MV-4-11 (cell line): ENCODE measurements at regions not wholly inside any gene's neighbourhood (a gene's known extent, or its start where the extent isn't known, plus 50 kb on each side); places are given as distances from the start of the nearest gene placed in this dataset.

ENCODE experiments used
- DNase-seq: peaks from one replicate; lab custom pipeline; 2025; lab: John Stamatoyannopoulos, UW

- DNase-seq = no peak
Observed at GRCh38 chr22:47927648-47928210, 1165.3 kb downstream of the TBC1D22A start.

- DNase-seq = no peak
Observed at GRCh38 chr22:47923011-47923427, 1160.6 kb downstream of the TBC1D22A start.

GRCh38 chr22:47921906-47922305 lies 1159.5 kb downstream of the TBC1D22A start:
- no peak for DNase-seq

GRCh38 chr22:47920380-47920959 lies 1158.0 kb downstream of the TBC1D22A start:
- DNase-seq = no peak

- DNase-seq = no peak
Observed at GRCh38 chr22:47919893-47920292, 1157.4 kb downstream of the TBC1D22A start.

GRCh38 chr22:47919001-47919441 lies 1156.6 kb downstream of the TBC1D22A start:
- no peak for DNase-seq

GRCh38 chr22:47918276-47918921 lies 1155.9 kb downstream of the TBC1D22A start:
- no peak for DNase-seq

- DNase-seq = no peak
Observed at GRCh38 chr22:47914481-47915097, 1152.1 kb downstream of the TBC1D22A start.

GRCh38 chr22:47902646-47903180 lies 1140.3 kb downstream of the TBC1D22A start:
- no peak for DNase-seq

GRCh38 chr22:47901911-47902310 lies 1139.5 kb downstream of the TBC1D22A start:
- DNase-seq = no peak

- no peak for DNase-seq
Observed at GRCh38 chr22:47899894-47900293, 1137.4 kb downstream of the TBC1D22A start.

- no peak for DNase-seq
Observed at GRCh38 chr22:47898946-47899345, 1136.5 kb downstream of the TBC1D22A start.

- no peak for DNase-seq
Observed at GRCh38 chr22:47891609-47892008, 1129.2 kb downstream of the TBC1D22A start.

GRCh38 chr22:47888817-47889216 lies 1126.4 kb downstream of the TBC1D22A start:
- DNase-seq = no peak

- no peak for DNase-seq
Observed at GRCh38 chr22:47884775-47885174, 1122.3 kb downstream of the TBC1D22A start.

- no peak for DNase-seq
Observed at GRCh38 chr22:47884200-47884599, 1121.8 kb downstream of the TBC1D22A start.

- DNase-seq = no peak
Observed at GRCh38 chr22:47883757-47884156, 1121.3 kb downstream of the TBC1D22A start.

GRCh38 chr22:47879346-47879745 lies 1116.9 kb downstream of the TBC1D22A start:
- DNase-seq = no peak

GRCh38 chr22:47878460-47878859 lies 1116.0 kb downstream of the TBC1D22A start:
- DNase-seq = no peak

- no peak for DNase-seq
Observed at GRCh38 chr22:47872761-47873535, 1110.5 kb downstream of the TBC1D22A start.

GRCh38 chr22:47865626-47866025 lies 1103.2 kb downstream of the TBC1D22A start:
- DNase-seq = no peak

- no peak for DNase-seq
Observed at GRCh38 chr22:47862394-47862793, 1099.9 kb downstream of the TBC1D22A start.
